Mucosa of gallbladder (tissue), 1 donor: ENCODE measurements at regions not wholly inside any gene's neighbourhood (a gene's known extent, or its start where the extent isn't known, plus 50 kb on each side); places are given as distances from the start of the nearest gene placed in this dataset.
"Not testable (repeated sequence)": the region's sequence is repeated elsewhere in the genome, so short reads cannot be mapped to it uniquely, and the experiment has no call there.

Experiments
- DNase-seq: peaks from one replicate; pipeline ENCODE4 v3.0.0-alpha.2; 2020; ENCODE audit warnings: low spot score
- donor health status: DM: no; HTN: no; CAD: no.

DNA sequence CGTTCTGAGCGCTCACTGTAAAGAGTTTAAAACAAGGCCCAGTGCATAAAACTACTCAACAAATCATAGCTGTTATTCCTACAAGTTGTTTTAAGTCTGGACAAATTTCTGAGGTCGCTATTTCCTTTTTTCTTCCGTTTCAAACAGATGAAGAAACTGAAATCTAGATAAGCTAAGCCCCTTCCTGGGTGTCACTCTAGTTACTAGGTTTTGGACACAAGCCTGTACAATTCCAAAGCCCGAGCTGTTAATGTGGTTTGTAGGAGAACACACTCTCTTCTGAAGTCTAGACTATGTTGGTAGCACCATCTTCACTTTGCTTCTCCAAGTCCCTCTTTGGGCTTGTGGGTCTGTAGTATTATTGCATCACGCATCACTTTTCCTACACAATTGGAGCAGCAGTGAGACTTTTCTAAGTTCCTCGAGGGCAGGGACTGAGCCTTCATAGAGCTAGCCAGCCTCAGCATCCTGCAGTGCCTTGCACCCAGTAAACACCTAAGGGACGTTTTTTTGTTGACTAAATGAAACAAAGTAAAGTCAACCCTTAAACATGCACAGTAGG is 142.6 kb upstream of the PROK2 start:
- no peak for DNase-seq

DNA sequence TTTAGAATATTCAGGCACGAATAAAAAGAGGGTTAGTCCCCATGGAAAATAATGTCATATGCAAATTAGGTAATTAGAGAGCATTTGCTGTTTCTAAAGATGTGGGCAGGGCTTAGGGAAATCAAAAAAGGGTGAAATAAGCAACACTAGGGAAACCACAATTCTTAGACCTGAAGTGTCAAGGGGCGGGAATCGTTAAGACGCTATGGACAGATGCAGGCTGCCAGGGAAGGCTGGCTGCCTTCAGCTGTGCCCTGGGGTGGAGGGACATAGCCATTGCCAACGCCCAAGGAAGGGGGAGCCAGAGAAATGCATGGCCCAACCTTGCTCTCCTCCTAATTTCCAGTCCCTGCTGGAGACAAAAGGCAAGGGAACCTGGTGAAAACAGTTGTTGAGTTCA is 141.7 kb upstream of the PROK2 start:
- DNase-seq, result no peak

DNA sequence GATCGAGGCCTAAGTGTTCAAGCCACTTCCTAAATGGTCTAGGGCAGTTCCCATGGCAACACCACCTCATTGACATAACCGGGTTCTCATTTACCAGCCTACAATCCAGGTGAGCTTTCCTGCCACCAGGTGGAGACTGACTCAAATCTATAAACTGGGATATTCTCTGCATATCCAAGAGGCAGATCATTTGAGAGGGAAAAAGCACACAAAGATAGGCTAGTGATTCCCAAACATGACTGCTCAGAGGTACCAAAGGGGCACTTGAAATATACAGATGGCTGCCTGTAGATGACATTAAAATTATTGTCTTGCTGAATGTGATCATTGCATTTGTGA is 141.3 kb upstream of the PROK2 start:
- peak; percentile 32 for DNase-seq

DNA sequence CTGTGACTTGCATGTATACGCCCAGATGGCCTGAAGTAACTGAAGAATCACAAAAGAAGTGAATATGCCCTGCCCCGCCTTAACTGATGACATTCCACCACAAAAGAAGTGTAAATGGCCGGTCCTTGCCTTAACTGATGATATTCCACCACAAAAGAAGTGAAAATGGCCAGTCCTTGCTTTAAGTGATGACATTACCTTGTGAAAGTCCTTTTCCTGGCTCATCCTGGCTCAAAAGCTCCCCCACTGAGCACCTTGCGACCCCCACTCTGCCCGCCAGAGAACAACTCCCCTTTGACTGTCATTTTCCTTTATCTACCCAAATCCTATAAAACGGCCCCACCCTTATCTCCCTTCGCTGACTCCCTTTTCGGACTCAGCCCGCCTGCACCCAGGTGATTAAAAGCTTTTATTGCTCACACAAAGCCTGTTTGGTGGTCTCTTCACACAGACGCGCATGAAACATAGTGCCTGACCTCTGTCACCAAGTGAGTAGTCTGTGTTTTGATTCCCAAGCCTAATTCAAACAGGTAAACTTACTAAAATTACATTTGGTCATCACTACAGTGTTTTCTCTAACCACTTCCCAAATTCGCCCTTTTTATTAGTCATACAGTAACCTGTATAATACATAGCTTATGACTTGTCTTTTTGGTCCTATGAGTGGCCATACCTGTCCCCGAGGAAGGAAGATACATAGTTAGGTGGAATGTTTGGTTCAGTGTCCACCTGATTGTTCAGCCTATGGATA is 140.7 kb upstream of the PROK2 start:
- not testable (repeated sequence) for DNase-seq

DNA sequence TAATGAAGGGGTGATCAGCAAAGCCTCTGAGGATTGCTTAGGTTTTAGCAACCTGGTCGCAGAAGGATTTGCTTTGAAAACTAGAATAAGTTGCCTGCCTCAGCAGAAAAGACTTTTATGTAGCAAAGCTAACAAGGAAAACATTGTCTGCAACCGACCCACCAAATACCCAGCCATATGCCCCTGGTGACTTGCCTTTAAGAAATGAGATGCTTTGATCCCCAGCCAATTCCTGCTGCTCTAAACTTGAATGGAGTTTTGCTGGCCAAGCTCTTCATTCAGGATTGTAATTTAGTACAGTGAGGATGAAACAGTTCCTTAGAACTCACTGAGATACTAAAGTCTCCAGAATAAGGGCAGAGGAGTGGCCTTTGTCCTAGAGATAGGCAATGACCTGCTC is 139.8 kb upstream of the PROK2 start:
- DNase-seq, result no peak

DNA sequence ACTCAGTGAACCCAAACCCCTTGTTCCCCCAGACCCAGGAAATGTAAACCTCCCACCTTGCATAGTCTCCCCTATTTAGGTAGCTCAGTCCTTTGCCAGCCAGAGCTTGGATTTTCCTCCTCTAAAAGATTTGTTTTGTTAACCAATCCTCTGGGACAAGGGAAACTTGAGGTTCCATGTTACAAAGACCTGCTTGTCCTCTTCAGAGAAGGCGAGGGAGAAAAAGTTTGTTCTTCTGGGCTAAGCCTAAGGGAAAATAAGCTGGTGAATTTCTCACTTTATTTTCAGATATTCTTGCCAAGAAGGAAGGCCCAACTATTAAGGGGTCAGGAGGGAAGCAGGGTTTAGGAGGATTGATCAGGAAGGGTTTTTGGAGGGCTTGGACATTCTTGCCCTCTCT is 136.1 kb upstream of the PROK2 start:
- DNase-seq, result no peak

DNA sequence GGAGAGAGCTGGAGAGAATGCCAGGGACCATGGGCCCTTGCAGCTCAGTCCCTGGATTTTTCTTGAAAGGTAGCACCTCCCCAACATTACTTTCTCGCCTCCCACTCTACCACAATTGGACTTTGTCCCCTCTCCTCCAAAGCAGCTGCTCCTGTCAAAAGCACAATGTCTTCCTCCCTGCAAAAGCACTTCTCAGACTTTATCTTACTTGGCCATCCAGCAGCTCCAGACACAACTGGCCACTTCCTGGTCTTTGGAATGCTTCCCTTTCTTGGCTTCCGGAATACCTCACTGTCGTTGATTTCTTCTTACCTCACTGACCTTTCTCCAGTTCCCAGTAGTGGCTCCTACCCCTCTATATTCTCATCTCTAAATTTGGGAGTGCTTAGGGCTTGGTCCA is 134.6 kb upstream of the PROK2 start:
- no peak for DNase-seq

DNA sequence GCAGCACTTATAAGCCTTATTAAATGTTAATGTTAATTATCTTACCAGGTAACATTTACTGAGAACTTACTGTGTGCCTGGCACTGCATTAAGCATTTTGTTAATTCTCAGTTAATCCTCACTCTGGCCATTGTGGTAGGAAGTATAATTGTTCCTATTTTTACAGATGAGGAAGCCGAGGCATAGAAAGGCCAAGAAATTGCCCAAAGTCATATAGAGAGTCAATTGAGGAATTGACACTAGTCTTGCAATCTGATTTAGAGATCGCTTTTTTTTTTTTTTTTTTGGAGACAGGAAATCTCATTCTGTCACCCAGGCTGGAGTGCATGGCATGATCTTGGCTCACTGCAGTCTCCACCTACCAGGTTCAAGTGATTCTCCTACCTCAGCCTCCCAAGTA is 132.6 kb upstream of the PROK2 start:
- DNase-seq, result no peak

DNA sequence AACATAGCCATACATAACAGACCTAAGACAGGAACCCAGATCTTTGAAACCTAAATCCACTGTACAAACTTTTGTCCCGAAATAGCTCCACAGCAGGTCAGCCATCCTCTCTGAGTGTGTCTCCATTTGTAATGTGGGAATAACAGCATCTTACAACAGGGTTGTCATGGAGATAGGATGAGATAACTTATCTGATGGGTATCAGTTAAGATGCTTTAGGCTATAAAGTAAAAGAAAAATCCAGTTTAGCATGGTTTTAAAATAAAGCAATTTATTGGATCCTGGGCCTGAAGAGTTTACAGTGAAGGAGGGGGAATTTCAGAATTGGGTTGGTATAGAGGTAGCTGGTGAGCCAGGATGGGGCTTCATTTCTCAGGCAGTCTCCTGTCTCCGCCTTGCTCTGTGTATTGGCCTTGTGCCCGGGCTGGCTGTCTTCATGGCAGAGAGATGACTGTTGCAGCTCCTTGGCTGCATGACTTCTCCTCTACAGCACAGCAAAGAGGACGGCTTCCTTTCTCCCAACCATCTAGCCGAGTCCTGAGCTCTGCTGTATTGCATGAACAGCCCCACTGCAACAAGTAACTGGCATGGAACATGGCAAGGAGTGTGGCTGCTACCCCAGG is 131.9 kb upstream of the PROK2 start:
- DNase-seq, result no peak

DNA sequence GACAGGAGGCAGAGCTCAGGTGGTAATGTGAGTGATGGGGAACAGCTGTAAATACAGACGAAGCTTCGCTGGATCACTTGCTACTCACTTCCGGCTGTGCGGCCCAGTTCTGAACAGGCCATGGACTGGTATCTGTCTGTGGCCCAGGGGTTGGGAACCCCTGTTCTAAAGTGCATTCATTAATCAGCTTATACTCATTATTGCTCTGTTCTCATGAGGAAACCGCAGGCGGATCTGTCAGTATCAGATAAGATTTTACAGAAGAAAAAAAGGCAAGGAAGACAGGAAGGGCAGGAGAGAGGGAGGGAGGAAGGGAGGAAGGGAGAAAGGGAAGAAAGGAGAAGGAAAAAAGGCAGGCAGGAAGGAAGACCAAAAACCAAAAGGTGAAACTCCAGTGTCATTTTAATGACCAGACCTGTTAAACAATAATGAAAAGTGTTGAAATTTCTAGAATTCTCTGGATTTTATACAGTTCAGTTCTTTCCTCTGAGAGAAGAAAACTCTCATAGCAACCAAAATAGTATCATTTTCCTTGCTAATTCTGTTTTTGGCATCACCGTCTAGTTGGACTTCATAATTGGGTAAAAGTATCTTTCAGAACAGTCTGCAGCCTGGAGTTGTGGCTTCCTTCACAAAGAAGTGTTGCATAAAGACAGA is 128.0 kb upstream of the PROK2 start:
- no peak for DNase-seq

DNA sequence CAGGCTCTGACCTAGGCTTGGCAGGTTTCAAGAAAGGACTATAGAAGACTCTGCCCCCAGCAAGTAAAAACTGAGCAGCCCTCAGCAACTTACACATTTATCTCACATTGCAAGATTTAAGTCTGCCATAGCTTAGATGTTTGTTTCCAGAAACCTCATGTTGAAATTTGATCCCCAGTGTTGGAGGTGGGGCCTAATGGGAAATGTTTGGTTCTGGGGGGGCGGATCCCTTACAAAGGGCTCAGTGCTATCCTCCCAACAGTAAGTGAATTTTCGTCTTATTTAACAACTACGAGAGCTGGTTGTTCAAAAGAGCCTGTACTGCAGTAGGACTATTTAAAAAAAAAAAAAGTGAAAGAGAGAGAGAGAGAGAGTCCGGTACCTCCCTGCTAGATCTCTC is 125.2 kb upstream of the PROK2 start:
- DNase-seq, result no peak

DNA sequence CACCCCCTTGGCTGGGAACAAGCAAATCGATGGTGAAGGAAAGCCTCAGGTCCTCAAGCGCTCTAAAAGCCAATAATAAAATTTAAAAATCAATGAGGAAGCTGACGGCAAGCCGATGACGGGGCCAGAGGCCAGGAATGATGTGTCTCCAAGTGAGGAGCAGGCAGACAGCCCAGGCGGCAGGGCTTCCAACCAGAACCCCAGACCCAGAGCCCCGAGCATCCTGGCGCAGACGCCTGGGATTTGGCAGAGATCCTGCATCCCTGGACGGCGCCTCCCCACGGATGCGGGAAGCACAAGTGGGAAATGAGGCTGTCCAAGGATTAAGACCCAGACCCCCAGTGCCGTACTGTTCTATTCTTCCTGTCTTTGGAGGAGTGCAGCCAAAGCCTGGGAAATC is 123.0 kb upstream of the PROK2 start:
- DNase-seq, result no peak

DNA sequence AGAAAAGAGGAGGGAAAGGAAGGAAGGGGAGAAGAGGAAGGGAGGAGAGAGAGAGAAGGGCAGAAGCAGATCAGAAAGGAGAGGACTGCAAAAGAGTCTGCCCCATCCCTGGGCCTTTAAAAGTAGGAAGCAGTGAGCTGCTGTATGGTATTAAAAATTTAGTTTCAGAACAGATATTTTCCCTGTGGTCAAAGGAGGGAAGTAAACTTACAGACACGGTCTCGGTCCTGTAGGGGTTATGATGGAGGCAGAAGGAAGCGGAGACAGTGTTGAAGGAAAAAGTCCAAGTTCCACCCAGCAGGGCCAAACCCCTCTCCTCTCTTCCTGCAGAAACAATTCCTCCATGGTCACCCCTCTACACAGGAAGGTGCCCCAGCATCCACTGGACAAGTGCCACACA is 122.0 kb upstream of the PROK2 start:
- DNase-seq, result no peak

DNA sequence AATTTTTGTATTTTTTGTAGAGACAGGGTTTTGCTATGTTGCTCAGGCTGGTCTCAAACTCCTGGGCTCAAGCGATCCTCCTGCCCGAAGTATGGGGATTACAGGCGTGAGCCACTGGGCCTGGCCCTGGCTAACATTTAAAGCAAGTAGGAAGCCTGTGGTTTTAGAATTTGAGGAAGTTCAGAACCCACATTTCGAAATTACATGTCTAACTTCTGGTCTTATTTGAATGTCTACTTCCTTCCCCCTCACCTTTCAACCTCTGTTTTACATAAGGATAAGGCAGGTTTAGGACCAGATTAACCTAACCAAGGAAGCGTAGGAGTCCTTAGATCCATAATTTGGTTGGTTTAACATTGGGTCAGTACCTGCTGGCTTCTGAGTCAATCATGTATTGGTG is 120.5 kb upstream of the PROK2 start:
- no peak for DNase-seq

DNA sequence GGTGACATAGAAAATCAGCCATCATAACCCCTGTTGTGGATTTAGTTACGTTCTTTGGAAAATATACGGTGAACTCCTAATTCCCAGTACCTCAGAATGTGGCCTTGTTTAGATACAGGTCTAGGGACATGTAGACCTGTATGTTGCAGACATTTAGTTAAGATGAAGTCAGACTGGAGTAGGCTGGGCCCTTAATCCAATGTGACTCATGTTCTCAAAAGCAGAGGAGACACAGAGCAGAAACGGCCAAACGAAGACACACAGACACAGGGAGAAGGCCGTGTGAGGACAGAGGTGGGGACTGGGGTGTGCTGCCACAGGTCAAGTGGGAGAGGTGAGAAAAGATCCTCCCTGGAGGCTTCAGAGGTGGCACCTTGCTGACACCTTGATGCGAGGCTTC is 119.0 kb upstream of the PROK2 start:
- DNase-seq, result no peak

DNA sequence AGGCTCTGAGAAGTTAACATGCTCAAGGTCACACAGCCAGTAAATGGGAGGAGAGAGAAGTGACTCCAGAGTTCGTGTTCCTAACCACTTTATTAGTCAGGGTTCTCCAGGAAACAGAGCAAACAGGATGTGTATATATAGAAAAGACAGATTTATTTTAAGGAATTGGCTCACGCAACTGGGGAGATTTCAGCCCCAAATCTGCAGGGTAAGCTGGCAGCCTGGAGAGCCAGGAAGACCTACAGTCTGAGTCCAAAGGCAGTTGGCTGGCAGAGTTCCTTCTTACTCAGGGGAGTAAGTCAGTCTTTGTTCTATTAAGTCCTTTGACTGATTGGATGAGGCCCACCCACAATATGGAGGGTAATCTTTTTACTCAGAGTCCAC is 118.2 kb upstream of the PROK2 start:
- DNase-seq, result no peak

DNA sequence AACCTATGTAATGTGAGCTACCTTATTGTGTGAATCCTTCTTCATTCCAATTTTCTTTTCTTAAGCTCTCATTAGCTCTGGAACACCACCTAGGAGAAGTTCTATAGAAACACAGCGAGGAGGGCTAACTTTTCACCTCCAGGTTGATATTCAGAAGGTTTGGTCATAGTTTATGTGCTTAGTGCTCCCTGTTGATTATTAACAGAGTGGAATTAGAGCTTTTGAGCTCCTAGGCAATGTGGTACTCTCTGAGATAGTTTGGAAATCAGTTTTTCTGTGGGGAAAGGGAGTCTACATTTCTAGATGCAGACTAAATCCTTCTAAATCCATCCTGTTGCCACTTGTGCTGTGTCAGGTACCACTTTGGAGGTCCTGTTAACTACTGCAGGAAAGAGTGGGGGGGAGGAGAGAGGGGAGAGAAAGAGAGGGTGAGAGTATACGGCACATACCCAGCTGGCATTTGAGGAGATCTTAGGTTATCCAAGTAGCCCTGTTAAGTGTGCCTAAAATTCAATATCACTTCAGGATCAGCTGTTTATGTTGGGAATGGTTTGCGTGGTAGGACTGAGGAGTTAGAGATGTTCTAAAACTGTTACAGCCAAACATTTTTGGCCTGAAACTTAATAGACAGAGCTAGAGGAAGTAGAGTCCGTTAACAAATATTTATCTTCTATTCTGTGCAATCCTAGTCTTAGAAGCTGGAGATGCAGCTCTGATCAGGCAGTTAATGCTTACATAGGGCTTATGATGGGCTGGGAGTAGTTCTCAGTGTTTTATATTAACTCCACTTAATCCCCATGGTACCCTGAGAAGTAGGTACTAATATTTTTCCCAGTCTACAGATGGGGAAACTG is 117.5 kb upstream of the PROK2 start:
- DNase-seq, result no peak

DNA sequence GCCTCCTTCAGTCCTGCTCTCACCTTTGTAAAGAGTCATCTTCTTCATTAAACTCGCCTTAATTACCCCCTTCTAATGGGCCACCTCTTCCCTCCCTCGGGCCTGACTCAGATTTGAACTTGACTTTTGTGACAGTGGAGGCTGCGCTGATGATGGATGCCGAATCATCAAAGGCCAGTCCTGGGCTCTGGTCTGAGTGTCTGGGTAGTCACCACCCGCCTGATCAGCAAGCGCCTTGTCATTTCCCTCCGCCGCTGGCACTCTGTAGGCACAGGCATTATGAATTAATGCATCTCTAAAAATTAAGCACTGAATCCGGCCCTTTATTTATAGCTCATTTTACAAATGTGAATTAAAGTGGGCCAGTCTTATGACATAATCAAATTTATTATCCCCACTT is 116.7 kb upstream of the PROK2 start:
- no peak for DNase-seq

DNA sequence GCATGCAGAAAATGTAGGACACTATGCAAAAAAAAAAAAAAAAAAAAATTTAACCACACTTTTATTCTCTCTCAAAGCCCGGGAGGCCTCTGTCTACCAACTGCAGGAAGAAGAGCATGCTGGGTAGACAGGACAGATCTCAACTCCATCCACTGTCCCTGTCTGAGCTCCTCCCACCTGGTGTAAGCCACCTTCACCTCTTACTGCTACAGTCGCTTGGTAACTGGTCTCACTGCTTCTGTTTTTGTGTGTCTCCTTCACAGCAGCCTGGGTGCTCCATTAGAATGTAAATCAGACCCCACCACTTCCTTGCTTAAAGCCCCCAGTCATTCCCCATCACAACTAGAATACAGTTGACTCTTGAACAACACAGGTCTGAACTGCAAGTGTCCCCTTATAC is 115.1 kb upstream of the PROK2 start:
- DNase-seq, result no peak

DNA sequence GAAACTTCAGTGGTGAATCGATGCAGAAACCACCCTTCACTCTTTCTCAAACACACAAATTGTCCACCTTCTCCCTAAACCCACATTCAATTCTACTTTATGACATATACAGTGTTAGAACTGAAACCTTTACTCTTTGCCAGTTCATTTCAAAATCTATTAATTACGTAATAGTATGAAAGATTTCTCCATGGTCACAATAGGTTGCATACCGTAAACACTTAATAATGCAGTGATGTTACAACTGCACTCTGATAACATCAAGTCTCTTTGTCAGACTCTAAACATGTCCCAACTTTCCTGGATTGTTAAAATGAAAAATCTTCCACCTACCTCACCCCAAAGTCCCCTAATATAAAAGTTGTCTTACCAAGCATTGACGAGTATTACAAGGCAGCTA is 111.8 kb upstream of the PROK2 start:
- DNase-seq, result no peak

DNA sequence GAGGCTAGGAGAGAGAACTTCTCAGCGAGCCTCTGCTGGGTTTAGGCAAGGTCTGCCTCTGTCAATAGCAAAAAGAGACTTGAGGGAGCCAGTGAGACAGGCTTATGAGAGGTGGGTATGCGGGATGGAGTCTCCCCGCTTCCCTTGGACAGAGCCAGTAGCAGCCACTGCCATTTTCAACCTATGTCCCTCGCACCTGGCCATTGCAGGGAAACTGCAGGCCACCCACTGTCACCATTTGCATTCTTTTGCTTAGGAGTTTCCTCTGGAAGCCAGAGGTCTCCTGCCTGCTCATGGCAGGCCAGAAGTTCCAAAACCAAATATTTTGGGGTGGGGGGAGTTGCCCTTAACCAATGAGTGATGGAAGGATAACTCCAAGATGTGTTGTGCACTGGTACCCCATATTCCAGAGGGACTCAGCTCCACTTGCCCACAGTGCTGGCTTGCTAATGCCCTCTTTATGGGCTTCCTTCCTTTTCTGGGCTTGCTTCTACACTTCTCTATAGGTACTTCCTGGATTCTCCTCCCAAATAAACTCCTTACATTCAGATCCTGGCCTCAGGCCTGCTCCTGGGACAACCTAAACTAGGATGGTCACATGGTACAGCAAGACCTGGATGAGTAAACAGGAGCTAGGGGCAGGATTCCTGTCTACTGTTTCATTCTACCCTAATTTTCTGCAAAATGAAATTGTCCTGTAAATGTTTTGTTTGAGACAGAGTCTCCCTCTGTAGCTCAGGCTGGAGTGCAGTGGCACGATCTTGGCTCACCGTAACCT is 108.9 kb upstream of the PROK2 start:
- no peak for DNase-seq

DNA sequence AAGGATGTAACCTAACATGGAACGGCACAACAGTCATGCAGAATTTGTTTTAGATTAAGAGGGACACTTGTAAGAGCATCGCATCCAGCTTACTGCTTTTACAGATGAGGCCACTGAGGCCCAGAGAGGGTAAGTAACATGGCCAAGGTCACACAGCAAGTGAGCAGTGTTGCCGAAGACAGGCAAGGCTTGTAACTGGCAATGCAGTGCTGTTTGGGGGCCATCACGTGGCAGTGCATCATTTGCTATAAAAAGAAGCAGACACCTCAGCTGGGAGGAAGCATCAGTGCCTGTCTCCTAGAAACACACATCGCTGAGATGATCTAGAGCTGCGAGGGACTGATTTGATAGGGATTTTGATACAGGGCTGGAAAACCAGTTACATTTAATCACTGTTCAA is 108.2 kb upstream of the PROK2 start:
- DNase-seq, result no peak
